KOPT-K1 (cell line): ENCODE measurements at regions not wholly inside any gene's neighbourhood (a gene's known extent, or its start where the extent isn't known, plus 50 kb on each side); places are given as distances from the start of the nearest gene placed in this dataset.

ENCODE experiments used
- H3K27ac ChIP-seq: fragments of 200-600 bp; sonication (generic); 2 replicates; pipeline ENCODE4 v1.5.1; 2016; ENCODE audit warnings: antibody characterized with exemption, mild to moderate bottlenecking, low read depth, low read length; ENCODE audit not compliant: poor library complexity, severe bottlenecking
- H3K36me3 ChIP-seq: fragments of 200-600 bp; sonication (generic); 2 replicates; pipeline ENCODE4 v1.5.1; 2017; ENCODE audit warnings: antibody characterized with exemption, mild to moderate bottlenecking, low read length, moderate library complexity; ENCODE audit not compliant: insufficient read depth
- H3K9me3 ChIP-seq: fragments of 200-600 bp; sonication (generic); 2 replicates; pipeline ENCODE4 v1.5.1; 2017; ENCODE audit warnings: antibody characterized with exemption, low read length, mild to moderate bottlenecking; ENCODE audit not compliant: insufficient read depth, poor library complexity, severe bottlenecking

DNA sequence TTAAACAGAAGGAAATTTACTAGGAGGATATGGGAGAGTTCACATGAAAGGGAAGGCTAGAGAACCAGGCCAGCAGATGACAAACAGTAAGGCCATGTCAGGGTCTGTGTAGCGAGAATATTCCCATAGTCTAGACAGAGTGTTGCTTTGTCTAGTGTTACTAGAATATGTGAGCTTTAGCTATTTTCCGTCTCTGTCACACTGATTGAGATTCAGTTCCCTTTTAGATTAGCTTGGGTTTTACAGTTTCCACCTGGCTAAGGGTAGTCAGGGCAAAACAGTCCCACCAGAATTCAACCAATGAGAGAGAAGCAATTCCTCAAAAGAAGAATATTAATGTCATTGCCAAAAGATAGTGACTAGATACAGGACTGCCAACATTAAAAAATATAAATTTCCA, 82.8 kb upstream of the MDM1 start:
- Histone ChIP-seq H3K9me3 (peaks cover 16% of the 10 kb centered on the region), H3K36me3 (no peaks in the 10 kb centered on the region), H3K27ac (no peak overlapping the region)

DNA sequence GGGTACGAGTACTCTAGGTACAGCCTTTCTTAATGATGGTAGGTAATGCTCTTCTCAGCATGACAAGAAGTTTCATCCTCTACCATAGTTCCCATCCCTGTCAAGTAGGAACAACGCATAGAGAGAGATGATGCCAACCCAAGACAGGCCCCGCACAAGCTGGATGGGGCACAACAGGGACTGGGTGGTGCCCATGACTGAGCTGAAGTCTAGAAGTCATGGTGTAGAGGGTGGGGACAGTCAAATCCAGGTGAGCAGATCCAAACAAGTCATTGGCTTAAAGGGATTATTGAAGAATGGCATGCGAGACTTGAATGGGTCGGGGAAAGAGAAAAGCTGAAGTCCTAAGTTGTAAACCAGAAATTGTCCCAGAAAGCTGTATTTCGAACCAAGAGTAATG, 84.2 kb upstream of the MDM1 start:
- H3K9me3 ChIP-seq = peaks cover 16% of the 10 kb centered on the region
- no peak overlapping the region for H3K27ac ChIP-seq
- no peaks in the 10 kb centered on the region for H3K36me3 ChIP-seq

GRCh38 chr12:68416826-68417225, 84.7 kb upstream of the MDM1 start:
- Histone ChIP-seq H3K9me3 (peaks cover 16% of the 10 kb centered on the region), H3K36me3 (no peaks in the 10 kb centered on the region), H3K27ac (no peak overlapping the region)

DNA sequence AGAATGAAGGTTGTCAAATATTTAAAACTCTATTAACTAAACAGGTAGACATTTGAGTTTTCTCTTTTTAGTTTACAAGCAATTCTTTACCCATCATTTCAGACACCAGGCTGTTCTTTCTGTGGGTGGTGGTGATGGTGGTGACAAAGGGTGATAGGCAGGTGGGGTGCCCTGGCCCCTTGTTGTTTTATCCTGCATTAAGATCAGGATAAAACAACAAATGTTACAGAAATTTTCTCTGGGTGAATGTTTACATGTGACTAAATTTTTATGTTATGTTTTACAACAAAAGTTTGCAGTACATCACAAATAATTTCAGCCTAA, 85.9 kb upstream of the MDM1 start:
- no peak overlapping the region for H3K27ac ChIP-seq
- peaks cover 16% of the 10 kb centered on the region for H3K9me3 ChIP-seq
- no peaks in the 10 kb centered on the region for H3K36me3 ChIP-seq

DNA sequence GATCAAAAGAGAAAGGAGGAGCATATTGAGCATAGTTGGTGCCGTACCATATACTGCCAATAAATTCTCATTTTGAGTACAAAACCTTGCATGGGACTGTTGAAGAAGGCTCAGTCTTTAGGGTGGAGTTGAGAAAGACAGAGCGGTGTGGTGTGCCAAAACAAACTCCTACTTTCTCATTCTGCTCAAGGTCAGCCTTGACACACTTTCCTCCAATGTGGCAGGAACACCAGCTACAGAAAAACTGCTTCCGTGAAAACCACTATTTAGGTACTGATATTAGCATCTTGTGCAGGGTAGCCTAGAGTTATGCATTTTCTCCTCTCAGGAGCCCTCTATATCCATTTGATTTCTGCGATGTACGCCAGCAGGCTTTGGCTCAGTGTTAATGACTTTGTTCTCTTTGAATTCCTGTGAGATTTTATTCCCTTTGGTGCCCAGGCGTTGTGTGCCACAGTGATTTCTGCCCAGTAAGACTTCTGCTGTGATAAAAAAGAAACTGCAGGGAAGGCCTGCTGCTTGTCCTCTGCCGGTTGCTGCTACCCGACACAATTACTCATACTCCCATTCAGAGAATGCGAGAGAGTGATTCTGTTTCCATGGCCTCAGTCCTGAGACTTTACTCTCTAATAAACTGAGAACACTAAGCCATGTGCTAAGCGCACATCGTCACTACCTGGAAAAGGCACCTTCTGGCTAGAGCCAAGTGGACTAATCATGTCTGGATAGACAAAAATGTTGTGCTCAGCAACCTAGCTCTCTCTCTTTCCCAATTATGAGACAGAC, 88.3 kb upstream of the MDM1 start:
- Histone ChIP-seq H3K36me3 (no peaks in the 10 kb centered on the region), H3K27ac (no peak overlapping the region), H3K9me3 (peaks cover 16% of the 10 kb centered on the region)

DNA sequence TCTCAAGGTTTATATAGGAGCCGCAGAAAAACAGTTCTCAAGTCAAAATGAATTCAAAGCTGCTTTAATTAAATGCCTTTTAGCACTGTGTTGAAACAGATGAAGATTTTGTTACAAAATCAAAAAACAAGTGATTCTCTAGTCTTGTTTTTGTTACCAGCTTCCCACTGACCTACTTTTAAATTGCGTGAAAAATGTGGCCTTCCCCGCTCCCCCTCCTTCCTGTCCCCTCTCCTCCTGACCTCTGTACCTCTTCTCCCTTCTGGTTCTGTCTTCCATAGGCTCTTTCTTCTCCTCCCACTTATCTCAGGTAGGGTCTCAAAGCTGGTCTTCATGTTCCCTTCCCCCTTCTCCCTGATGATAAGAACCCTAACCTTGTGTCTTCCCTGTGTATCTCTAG, 90.0 kb upstream of the MDM1 start:
- no peaks in the 10 kb centered on the region for H3K36me3 ChIP-seq
- peaks cover 16% of the 10 kb centered on the region for H3K9me3 ChIP-seq
- no peak overlapping the region for H3K27ac ChIP-seq

- Histone ChIP-seq H3K27ac (no peak overlapping the region), H3K36me3 (no peaks in the 10 kb centered on the region), H3K9me3 (peaks cover 9% of the 10 kb centered on the region)
These were observed 90.9 kb upstream of the MDM1 start for GRCh38 chr12:68422956-68423574.

DNA sequence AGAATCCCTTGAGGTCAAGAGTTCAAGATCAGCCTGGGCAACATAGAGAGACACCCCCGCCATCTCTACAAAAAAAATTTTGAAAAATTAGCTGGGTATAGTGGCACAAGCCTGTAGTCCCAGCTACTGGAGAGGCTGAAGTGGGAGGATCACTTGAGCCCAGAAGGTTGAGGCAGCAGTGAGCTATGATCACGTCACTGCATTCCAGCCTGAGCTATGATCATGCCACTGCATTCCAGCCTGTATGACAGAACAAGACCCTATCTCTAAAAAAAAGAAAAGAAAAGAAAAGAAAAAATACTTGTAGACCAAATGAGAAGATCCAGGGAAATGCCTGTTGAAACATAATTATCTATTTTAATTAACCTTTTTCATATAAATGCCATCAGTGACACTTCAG, 93.8 kb upstream of the MDM1 start:
- Histone ChIP-seq H3K27ac (no peak overlapping the region), H3K36me3 (no peaks in the 10 kb centered on the region), H3K9me3 (no peaks in the 10 kb centered on the region)

- no peaks in the 10 kb centered on the region for H3K9me3 ChIP-seq
- H3K27ac ChIP-seq = no peak overlapping the region
- H3K36me3 ChIP-seq = no peaks in the 10 kb centered on the region
These were observed 96.0 kb upstream of the MDM1 start for GRCh38 chr12:68428211-68428610.

DNA sequence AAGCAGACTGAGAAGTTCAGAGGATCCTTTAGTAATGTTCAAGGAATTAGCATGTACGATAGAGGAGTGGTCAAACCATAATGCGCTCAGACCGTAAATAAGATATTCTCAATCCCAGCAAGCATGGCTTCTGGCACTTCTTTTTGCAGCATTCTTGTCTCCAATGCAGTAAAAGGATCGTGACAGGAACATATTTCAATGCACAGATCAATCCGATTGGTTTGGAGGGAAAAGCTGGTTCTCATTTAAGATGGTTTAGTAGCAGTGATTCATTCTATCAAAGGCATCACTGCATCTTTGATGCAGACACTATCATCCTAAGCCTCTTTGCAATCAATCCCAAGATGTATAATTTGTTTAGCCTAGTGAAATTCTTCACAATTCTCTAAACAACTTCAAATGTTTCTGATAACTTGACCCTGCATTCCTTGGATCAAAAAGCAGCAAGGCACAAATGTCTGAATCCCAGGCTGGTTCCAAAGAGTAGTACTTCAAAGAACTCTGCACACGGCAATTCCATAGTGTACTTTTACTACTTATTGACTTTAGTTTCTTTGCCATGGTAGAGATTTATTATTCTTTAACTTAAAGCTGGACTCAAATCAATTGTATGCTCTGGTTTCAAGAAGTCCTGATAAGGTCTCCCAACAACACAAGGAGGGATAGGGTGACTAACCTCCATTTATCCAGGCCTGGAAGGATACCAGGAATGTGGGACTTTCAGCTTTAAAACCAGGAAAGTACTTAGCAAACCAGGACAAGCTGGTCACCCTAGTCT, 96.8 kb upstream of the MDM1 start:
- no peaks in the 10 kb centered on the region for H3K9me3 ChIP-seq
- no peaks in the 10 kb centered on the region for H3K36me3 ChIP-seq
- no peak overlapping the region for H3K27ac ChIP-seq

DNA sequence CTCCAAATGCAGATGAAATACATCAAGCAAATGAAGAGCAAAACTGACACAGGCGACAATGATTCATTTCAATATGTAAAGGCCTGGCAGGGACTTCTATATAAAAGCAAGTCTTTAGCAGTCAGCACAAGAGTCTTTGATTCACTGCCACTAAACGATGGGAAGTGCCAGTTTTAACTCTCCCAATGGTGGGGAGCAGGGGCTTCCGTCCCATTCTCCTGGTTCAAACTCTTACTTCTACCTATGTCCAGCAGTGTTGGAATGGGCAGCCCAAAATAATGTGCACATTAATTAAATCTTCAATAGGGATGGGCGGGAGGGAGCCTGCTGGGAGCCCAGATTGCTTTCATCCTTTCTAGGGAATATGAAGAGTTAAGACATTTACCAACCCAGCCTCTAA, 97.5 kb upstream of the MDM1 start:
- Histone ChIP-seq H3K9me3 (peaks cover under 1% of the 10 kb centered on the region), H3K36me3 (no peaks in the 10 kb centered on the region), H3K27ac (no peak overlapping the region)

DNA sequence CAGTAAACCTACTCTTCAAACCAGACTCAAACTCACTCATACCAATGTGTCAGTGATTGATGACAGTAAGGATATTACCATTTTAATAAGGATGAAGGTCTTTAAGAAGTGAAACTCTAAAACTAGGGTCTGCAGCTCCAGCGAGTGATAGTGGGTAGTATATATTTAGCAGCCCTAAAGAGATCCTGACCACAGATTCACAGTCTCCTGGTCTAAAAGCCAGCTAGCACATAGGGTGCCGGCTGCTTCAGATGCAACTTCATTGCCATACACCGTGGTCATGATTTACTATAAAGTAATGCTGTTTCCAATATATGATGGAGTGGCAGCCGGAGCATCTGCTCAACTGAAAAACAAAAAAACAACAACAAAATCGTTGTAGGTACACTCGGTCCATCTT, 99.6 kb upstream of the MDM1 start:
- H3K27ac ChIP-seq = no peak overlapping the region
- H3K9me3 ChIP-seq = peaks cover 15% of the 10 kb centered on the region
- no peaks in the 10 kb centered on the region for H3K36me3 ChIP-seq

GRCh38 chr12:68432622-68433021, 100.5 kb upstream of the MDM1 start:
- H3K36me3 ChIP-seq = no peaks in the 10 kb centered on the region
- H3K27ac ChIP-seq = no peak overlapping the region
- peaks cover 15% of the 10 kb centered on the region for H3K9me3 ChIP-seq

GRCh38 chr12:68434391-68435298, 102.5 kb upstream of the MDM1 start:
- Histone ChIP-seq H3K27ac (no peak overlapping the region), H3K9me3 (peaks cover 15% of the 10 kb centered on the region), H3K36me3 (no peaks in the 10 kb centered on the region)

GRCh38 chr12:68435299-68435637, 103.1 kb upstream of the MDM1 start:
- Histone ChIP-seq H3K36me3 (no peaks in the 10 kb centered on the region), H3K9me3 (peaks cover 15% of the 10 kb centered on the region), H3K27ac (no peak overlapping the region)
